ENCODE measurements at regions not wholly inside any gene's neighbourhood (a gene's known extent, or its start where the extent isn't known, plus 50 kb on each side); places are given as distances from the start of the nearest gene placed in this dataset.

DNA sequence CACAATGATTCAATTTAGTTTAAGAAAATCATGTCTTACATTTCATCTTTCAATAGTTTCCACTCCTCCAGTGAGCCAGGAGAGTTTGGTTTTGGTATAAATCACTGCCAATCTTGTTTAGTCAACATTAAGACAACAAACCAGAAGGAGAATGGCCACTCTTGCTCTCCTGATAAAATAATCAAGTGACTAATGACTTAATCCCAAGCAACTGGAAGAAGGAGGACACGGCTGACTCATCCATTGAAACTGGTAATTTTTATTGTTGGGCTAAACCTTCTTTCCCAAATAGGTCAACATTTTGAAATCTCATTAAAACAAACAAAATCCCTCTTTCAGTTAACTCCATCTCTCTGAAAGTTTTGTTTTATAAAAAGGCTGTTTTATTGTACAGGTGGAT lies 230.2 kb downstream of the CLCN4 start:
- TF ChIP-seq, protein P1, sequence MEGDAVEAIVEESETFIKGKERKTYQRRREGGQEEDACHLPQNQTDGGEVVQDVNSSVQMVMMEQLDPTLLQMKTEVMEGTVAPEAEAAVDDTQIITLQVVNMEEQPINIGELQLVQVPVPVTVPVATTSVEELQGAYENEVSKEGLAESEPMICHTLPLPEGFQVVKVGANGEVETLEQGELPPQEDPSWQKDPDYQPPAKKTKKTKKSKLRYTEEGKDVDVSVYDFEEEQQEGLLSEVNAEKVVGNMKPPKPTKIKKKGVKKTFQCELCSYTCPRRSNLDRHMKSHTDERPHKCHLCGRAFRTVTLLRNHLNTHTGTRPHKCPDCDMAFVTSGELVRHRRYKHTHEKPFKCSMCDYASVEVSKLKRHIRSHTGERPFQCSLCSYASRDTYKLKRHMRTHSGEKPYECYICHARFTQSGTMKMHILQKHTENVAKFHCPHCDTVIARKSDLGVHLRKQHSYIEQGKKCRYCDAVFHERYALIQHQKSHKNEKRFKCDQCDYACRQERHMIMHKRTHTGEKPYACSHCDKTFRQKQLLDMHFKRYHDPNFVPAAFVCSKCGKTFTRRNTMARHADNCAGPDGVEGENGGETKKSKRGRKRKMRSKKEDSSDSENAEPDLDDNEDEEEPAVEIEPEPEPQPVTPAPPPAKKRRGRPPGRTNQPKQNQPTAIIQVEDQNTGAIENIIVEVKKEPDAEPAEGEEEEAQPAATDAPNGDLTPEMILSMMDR (IDR thresholded peaks at IDR 0.05; ENCODE audit: low read length), result no peak
- no peak for TF ChIP-seq EZH2 (IDR thresholded peaks at IDR 0.05; ENCODE audit: borderline replicate concordance, low read length)
